ENCODE measurements at regions not wholly inside any gene's neighbourhood (a gene's known extent, or its start where the extent isn't known, plus 50 kb on each side); places are given as distances from the start of the nearest gene placed in this dataset.
"Not testable (repeated sequence)": the region's sequence is repeated elsewhere in the genome, so short reads cannot be mapped to it uniquely, and the experiment has no call there.

- H3K27me3 Mint-ChIP-seq (ENCODE audit: low read depth); H3K4me1 Mint-ChIP-seq (ENCODE audit: low read depth); H3K27ac Mint-ChIP-seq; H3K36me3 Mint-ChIP-seq (ENCODE audit: low read depth); CTCF ChIA-PET; H3K9me3 Mint-ChIP-seq; H3K4me3 Mint-ChIP-seq; DNase-seq; intact Hi-C loops (cut with micrococcal nuclease): not testable (repeated sequence)
Observed at GRCh38 chr2:89863209-89863608, 1171.7 kb downstream of the RPIA start.

- H3K27ac Mint-ChIP-seq; H3K4me1 Mint-ChIP-seq (ENCODE audit: low read depth); intact Hi-C loops (cut with micrococcal nuclease); CTCF ChIA-PET; DNase-seq; H3K4me3 Mint-ChIP-seq; H3K36me3 Mint-ChIP-seq (ENCODE audit: low read depth); H3K9me3 Mint-ChIP-seq; H3K27me3 Mint-ChIP-seq (ENCODE audit: low read depth): not testable (repeated sequence)
Observed at GRCh38 chr2:89874810-89875595, 1183.5 kb downstream of the RPIA start.

GRCh38 chr2:89876445-89876844, 1185.0 kb downstream of the RPIA start:
- intact Hi-C loops (cut with micrococcal nuclease); CTCF ChIA-PET; H3K4me1 Mint-ChIP-seq (ENCODE audit: low read depth); H3K9me3 Mint-ChIP-seq; H3K36me3 Mint-ChIP-seq (ENCODE audit: low read depth); H3K4me3 Mint-ChIP-seq; DNase-seq; H3K27me3 Mint-ChIP-seq (ENCODE audit: low read depth); H3K27ac Mint-ChIP-seq: not testable (repeated sequence)

- H3K36me3 Mint-ChIP-seq (ENCODE audit: low read depth); H3K9me3 Mint-ChIP-seq; H3K4me1 Mint-ChIP-seq (ENCODE audit: low read depth); CTCF ChIA-PET; intact Hi-C loops (cut with micrococcal nuclease); H3K4me3 Mint-ChIP-seq; DNase-seq; H3K27me3 Mint-ChIP-seq (ENCODE audit: low read depth); H3K27ac Mint-ChIP-seq: not testable (repeated sequence)
Observed at GRCh38 chr2:89876878-89877277, 1185.4 kb downstream of the RPIA start.

GRCh38 chr2:89882880-89883279, 1191.4 kb downstream of the RPIA start:
- CTCF ChIA-PET; H3K27me3 Mint-ChIP-seq (ENCODE audit: low read depth); H3K36me3 Mint-ChIP-seq (ENCODE audit: low read depth); H3K27ac Mint-ChIP-seq; intact Hi-C loops (cut with micrococcal nuclease); H3K4me1 Mint-ChIP-seq (ENCODE audit: low read depth); DNase-seq; H3K9me3 Mint-ChIP-seq; H3K4me3 Mint-ChIP-seq: not testable (repeated sequence)

- H3K4me1 Mint-ChIP-seq (ENCODE audit: low read depth); H3K36me3 Mint-ChIP-seq (ENCODE audit: low read depth); H3K9me3 Mint-ChIP-seq; DNase-seq; intact Hi-C loops (cut with micrococcal nuclease); H3K27me3 Mint-ChIP-seq (ENCODE audit: low read depth); CTCF ChIA-PET; H3K27ac Mint-ChIP-seq; H3K4me3 Mint-ChIP-seq: not testable (repeated sequence)
Observed at GRCh38 chr2:89883624-89884023, 1192.2 kb downstream of the RPIA start.

- H3K4me3 Mint-ChIP-seq; H3K27ac Mint-ChIP-seq; H3K9me3 Mint-ChIP-seq; H3K4me1 Mint-ChIP-seq (ENCODE audit: low read depth); CTCF ChIA-PET; DNase-seq; intact Hi-C loops (cut with micrococcal nuclease); H3K27me3 Mint-ChIP-seq (ENCODE audit: low read depth); H3K36me3 Mint-ChIP-seq (ENCODE audit: low read depth): not testable (repeated sequence)
Observed at GRCh38 chr2:89885071-89885470, 1193.6 kb downstream of the RPIA start.

GRCh38 chr2:89888693-89889092, 1197.2 kb downstream of the RPIA start:
- CTCF ChIA-PET; DNase-seq; H3K27ac Mint-ChIP-seq; H3K36me3 Mint-ChIP-seq (ENCODE audit: low read depth); intact Hi-C loops (cut with micrococcal nuclease); H3K27me3 Mint-ChIP-seq (ENCODE audit: low read depth); H3K4me1 Mint-ChIP-seq (ENCODE audit: low read depth); H3K9me3 Mint-ChIP-seq; H3K4me3 Mint-ChIP-seq: not testable (repeated sequence)

- CTCF ChIA-PET; H3K36me3 Mint-ChIP-seq (ENCODE audit: low read depth); H3K27ac Mint-ChIP-seq; H3K9me3 Mint-ChIP-seq; H3K27me3 Mint-ChIP-seq (ENCODE audit: low read depth); H3K4me1 Mint-ChIP-seq (ENCODE audit: low read depth); H3K4me3 Mint-ChIP-seq; DNase-seq; intact Hi-C loops (cut with micrococcal nuclease): not testable (repeated sequence)
Observed at GRCh38 chr2:89890185-89890773, 1198.8 kb downstream of the RPIA start.

- CTCF ChIA-PET; DNase-seq; H3K4me3 Mint-ChIP-seq; H3K4me1 Mint-ChIP-seq (ENCODE audit: low read depth); H3K27me3 Mint-ChIP-seq (ENCODE audit: low read depth); H3K9me3 Mint-ChIP-seq; H3K27ac Mint-ChIP-seq; H3K36me3 Mint-ChIP-seq (ENCODE audit: low read depth); intact Hi-C loops (cut with micrococcal nuclease): not testable (repeated sequence)
Observed at GRCh38 chr2:89894988-89895387, 1203.5 kb downstream of the RPIA start.

GRCh38 chr2:89895629-89896028, 1204.2 kb downstream of the RPIA start:
- CTCF ChIA-PET, result not testable (repeated sequence)

GRCh38 chr2:89927018-89927417, 1235.5 kb downstream of the RPIA start:
- H3K27me3 Mint-ChIP-seq (ENCODE audit: low read depth); intact Hi-C loops (cut with micrococcal nuclease); DNase-seq; CTCF ChIA-PET; H3K4me3 Mint-ChIP-seq; H3K27ac Mint-ChIP-seq; H3K4me1 Mint-ChIP-seq (ENCODE audit: low read depth); H3K9me3 Mint-ChIP-seq; H3K36me3 Mint-ChIP-seq (ENCODE audit: low read depth): not testable (repeated sequence)

More at GRCh38 chr2:89895629-89896028, 1204.2 kb downstream of the RPIA start:
- H3K4me1 Mint-ChIP-seq (ENCODE audit: low read depth); H3K27me3 Mint-ChIP-seq (ENCODE audit: low read depth); H3K36me3 Mint-ChIP-seq (ENCODE audit: low read depth); intact Hi-C loops (cut with micrococcal nuclease); H3K9me3 Mint-ChIP-seq; H3K27ac Mint-ChIP-seq; H3K4me3 Mint-ChIP-seq; DNase-seq: not testable (repeated sequence)

- H3K27me3 Mint-ChIP-seq (ENCODE audit: low read depth); intact Hi-C loops (cut with micrococcal nuclease); H3K36me3 Mint-ChIP-seq (ENCODE audit: low read depth); H3K4me3 Mint-ChIP-seq; DNase-seq; H3K4me1 Mint-ChIP-seq (ENCODE audit: low read depth); H3K9me3 Mint-ChIP-seq; H3K27ac Mint-ChIP-seq; CTCF ChIA-PET: not testable (repeated sequence)
Observed at GRCh38 chr2:89935436-89935835, 1244.0 kb downstream of the RPIA start.
